NAMALWA (cell line): ENCODE measurements at regions not wholly inside any gene's neighbourhood (a gene's known extent, or its start where the extent isn't known, plus 50 kb on each side); places are given as distances from the start of the nearest gene placed in this dataset.

Source experiments
- DNase-seq: peaks from one replicate; pipeline ENCODE4 v3.0.0-alpha.2; 2015; ENCODE audit warnings: low spot score

GRCh38 chr6:113805811-113806495 is 51.2 kb upstream of the MARCKS start:
- no peak for DNase-seq
